GOT3 (cell line): ENCODE measurements at regions not wholly inside any gene's neighbourhood (a gene's known extent, or its start where the extent isn't known, plus 50 kb on each side); places are given as distances from the start of the nearest gene placed in this dataset.
"Not testable (repeated sequence)": the region's sequence is repeated elsewhere in the genome, so short reads cannot be mapped to it uniquely, and the experiment has no call there.

Experiments used
- DNase-seq: peaks from one replicate; lab custom pipeline; 2025; ENCODE audit warnings: mixed read lengths; lab: John Stamatoyannopoulos, UW

- DNase-seq = not testable (repeated sequence)
Observed at GRCh38 chr7:81222692-81223091, 303.8 kb upstream of the SEMA3C start.

GRCh38 chr7:81221527-81222217 is 302.8 kb upstream of the SEMA3C start:
- DNase-seq = no peak

- DNase-seq = no peak
Observed at GRCh38 chr7:81218480-81219106, 299.7 kb upstream of the SEMA3C start.

- DNase-seq = no peak
Observed at GRCh38 chr7:81213394-81213793, 294.5 kb upstream of the SEMA3C start.

GRCh38 chr7:81211934-81212320 is 293.1 kb upstream of the SEMA3C start:
- no peak for DNase-seq

GRCh38 chr7:81211204-81211933 is 292.5 kb upstream of the SEMA3C start:
- DNase-seq = no peak

- no peak for DNase-seq
Observed at GRCh38 chr7:81210137-81211064, 291.6 kb upstream of the SEMA3C start.

- DNase-seq = no peak
Observed at GRCh38 chr7:81209059-81209458, 290.2 kb upstream of the SEMA3C start.

GRCh38 chr7:81207801-81208200 is 288.9 kb upstream of the SEMA3C start:
- DNase-seq = no peak

GRCh38 chr7:81206667-81207360 is 288.0 kb upstream of the SEMA3C start:
- DNase-seq = no peak

GRCh38 chr7:81206217-81206616 is 287.4 kb upstream of the SEMA3C start:
- no peak for DNase-seq

GRCh38 chr7:81201188-81201587 is 282.3 kb upstream of the SEMA3C start:
- DNase-seq = no peak

- no peak for DNase-seq
Observed at GRCh38 chr7:81198766-81199165, 279.9 kb upstream of the SEMA3C start.

- no peak for DNase-seq
Observed at GRCh38 chr7:81197266-81197665, 278.4 kb upstream of the SEMA3C start.

- DNase-seq = no peak
Observed at GRCh38 chr7:81195033-81195432, 276.2 kb upstream of the SEMA3C start.

GRCh38 chr7:81190997-81191768 is 272.3 kb upstream of the SEMA3C start:
- no peak for DNase-seq

GRCh38 chr7:81187753-81188152 is 268.9 kb upstream of the SEMA3C start:
- DNase-seq = no peak

GRCh38 chr7:81186691-81187090 is 267.8 kb upstream of the SEMA3C start:
- DNase-seq = no peak

GRCh38 chr7:81185072-81185471 is 266.2 kb upstream of the SEMA3C start:
- DNase-seq = no peak

- no peak for DNase-seq
Observed at GRCh38 chr7:81183326-81183725, 264.5 kb upstream of the SEMA3C start.

GRCh38 chr7:81182056-81182455 is 263.2 kb upstream of the SEMA3C start:
- DNase-seq = not testable (repeated sequence)
